Fibroblast of mammary gland (primary cell): ENCODE measurements at regions not wholly inside any gene's neighbourhood (a gene's known extent, or its start where the extent isn't known, plus 50 kb on each side); places are given as distances from the start of the nearest gene placed in this dataset.

Experiments
- DNase-seq: peaks from one replicate; pipeline ENCODE4 v3.0.0-alpha.2; 2010; ENCODE audit warnings: low read depth
- H3K4me3 ChIP-seq: 2 replicates; pipeline ENCODE4 v1.5.1; 2011; ENCODE audit warnings: low read depth, mild to moderate bottlenecking, low read length, moderate library complexity; ENCODE audit not compliant: control insufficient read depth
- TF ChIP-seq, protein P1 (sequence below): conservative IDR thresholded peaks from 2 replicates; pipeline ENCODE4 v1.5.1; 2011; ENCODE audit warnings: low read depth, low read length, inconsistent platforms; ENCODE audit not compliant: control insufficient read depth, insufficient read depth

DNA sequence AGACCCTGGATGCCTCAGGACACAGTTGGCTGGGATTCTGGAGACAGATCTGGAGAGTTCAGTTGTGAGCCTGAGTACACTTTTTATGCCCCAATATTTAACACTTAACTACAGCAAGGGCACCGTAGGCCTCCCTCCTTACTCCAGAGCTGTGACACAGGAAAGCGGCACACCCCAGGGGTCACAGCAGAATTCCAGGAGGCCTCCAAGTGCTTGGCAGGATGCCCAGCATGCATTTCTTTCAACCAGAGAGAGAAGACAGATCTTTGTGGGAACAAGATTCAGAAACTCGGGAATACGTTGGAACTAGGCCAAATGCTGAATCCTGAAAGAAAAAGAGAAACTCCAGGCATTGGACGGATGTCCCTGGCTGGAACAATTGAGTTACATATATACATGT, 199.2 kb upstream of the NT5C1B start:
- H3K4me3 ChIP-seq: no peak overlapping the region
- TF ChIP-seq, protein P1, sequence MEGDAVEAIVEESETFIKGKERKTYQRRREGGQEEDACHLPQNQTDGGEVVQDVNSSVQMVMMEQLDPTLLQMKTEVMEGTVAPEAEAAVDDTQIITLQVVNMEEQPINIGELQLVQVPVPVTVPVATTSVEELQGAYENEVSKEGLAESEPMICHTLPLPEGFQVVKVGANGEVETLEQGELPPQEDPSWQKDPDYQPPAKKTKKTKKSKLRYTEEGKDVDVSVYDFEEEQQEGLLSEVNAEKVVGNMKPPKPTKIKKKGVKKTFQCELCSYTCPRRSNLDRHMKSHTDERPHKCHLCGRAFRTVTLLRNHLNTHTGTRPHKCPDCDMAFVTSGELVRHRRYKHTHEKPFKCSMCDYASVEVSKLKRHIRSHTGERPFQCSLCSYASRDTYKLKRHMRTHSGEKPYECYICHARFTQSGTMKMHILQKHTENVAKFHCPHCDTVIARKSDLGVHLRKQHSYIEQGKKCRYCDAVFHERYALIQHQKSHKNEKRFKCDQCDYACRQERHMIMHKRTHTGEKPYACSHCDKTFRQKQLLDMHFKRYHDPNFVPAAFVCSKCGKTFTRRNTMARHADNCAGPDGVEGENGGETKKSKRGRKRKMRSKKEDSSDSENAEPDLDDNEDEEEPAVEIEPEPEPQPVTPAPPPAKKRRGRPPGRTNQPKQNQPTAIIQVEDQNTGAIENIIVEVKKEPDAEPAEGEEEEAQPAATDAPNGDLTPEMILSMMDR: no peak
- DNase-seq: peak; percentile 51

DNA sequence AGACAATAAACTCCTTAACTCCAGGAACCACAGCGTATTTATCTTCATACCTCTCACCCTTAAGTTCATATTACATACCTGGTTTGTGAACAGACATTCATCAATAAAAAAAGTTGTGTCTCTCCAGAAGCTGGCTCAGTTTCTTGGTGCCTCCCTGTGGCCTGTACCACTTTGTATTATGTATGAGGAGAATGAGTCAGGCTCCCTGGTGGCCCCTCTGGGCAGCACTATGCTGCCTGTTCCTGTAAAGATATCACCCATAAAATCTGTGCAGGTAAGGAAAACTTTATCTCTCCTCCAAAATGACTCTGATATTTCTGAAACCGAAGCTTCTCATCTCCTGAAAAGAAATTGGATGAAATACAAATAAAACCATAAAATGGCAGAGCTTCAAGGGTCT, 198.4 kb upstream of the NT5C1B start:
- DNase-seq: no peak

DNA sequence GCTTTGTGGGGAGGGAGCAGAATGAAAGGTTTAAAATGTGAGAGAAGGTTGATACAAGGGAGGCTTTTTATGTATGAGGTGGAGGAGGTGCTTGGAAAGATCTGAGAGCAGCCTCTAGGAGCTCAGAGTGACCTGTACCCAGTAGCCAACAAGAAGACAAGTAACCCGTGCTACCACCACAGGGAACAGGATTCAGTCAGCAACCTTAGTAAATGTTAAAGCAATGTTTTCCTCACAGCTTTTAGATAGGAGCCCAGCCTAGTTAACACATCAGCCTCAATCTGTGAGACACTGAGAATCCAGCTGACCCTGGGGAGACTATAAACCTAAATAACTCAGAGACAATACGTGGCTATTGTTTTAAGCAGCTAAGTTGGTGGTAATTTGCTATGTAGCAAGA, 194.9 kb upstream of the NT5C1B start:
- no peak overlapping the region for H3K4me3 ChIP-seq
- TF ChIP-seq, protein P1: no peak
- no peak for DNase-seq

More for the DNA sequence above, 198.4 kb upstream of the NT5C1B start:
- no peak overlapping the region for H3K4me3 ChIP-seq
- TF ChIP-seq, protein P1: no peak

DNA sequence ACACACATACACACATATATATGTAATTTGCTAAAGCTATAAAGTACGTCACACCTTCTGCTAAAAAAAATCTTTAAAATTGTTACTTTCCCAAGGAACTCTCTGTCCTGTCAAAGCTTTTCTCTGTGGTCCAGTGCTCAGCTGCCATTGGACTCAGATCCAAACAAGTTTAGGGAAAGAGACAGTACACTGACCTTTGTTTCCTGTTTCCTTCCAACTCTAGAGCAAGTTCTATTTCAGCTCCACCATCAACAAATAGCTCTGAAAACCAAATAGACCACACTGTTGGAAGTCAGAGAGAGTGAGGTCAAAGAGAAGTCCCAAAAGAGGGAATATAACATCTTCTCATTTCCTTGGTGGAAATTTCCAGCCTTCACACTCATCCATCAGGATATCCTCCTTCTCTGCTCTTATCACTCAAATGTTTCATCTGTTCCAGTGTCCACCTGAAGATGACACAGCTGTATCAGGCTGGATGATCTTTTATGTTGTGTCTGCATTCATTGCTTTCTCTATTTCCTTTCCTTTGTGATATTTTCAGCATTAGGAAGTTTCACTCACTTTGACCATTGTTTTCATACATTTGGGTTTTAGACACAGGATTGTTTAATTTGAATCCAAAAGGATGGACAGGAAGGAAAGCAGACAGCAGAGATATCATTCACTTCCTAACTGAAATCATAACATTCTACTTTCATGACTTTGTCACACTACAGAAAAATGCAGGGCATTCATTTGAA, 192.3 kb upstream of the NT5C1B start:
- no peak overlapping the region for H3K4me3 ChIP-seq
- DNase-seq: no peak
- TF ChIP-seq, protein P1: no peak

DNA sequence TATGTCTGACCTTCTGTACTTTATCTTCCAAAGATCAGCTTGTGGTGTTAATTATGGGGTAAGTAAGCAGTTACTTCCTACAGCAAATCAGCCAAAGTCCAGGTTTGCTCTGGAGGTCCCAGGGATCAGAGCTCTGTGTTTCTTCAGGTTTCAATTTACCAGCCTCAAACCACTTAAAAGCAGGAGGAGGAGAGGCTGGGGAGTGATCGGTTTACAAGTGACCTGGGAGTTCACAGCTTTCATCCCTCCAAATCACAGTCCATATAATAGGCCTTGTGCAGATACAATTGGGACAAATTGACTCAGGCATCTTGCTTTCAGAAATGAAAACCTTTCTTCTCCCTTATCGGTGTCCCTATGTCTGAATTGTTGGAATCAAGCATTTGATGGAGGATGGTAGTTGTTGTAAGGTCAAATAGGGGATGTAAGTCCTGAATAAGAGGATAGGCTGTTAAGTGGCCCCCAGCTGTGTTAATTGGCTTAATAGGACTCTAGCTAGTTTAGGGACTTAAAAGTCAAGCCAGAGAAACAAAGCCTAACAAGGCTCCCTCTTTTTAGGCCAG, 188.0 kb upstream of the NT5C1B start:
- no peak for DNase-seq
- TF ChIP-seq, protein P1: no peak
- H3K4me3 ChIP-seq: no peak overlapping the region

DNA sequence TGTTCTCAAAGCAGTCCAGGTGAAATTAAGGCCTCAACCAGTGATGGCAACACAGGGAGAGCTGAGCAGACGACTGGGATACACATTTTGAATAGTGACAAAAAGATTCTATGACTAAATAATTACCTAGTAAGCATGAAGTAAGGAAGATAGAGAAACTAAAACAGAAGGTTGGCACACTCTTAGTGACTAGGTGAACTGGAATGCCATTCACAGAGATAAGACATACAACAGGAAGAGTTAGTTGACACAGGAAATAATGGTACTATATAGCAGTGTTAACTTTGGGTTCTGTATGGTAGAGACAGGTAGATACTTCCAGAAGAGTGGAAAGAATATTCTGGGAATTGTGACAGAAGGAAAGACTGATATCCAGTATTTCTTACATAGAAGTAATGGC, 181.8 kb upstream of the NT5C1B start:
- TF ChIP-seq, protein P1: no peak
- no peak for DNase-seq
- no peak overlapping the region for H3K4me3 ChIP-seq
